ENCODE measurements at regions not wholly inside any gene's neighbourhood (a gene's known extent, or its start where the extent isn't known, plus 50 kb on each side); places are given as distances from the start of the nearest gene placed in this dataset.

- Mint-ChIP-seq H3K27ac (no peak overlapping the region), H3K27me3 (ENCODE audit: low read depth) (no peaks in the 10 kb centered on the region), H3K36me3 (ENCODE audit: low read depth) (no peaks in the 10 kb centered on the region), H3K4me3 (no peak overlapping the region), H3K9me3 (no peaks in the 10 kb centered on the region), H3K4me1 (ENCODE audit: low read depth) (no peaks in the 10 kb centered on the region)
These were observed 416.9 kb upstream of the IRX4 start for GRCh38 chr5:2299388-2300220.

DNA sequence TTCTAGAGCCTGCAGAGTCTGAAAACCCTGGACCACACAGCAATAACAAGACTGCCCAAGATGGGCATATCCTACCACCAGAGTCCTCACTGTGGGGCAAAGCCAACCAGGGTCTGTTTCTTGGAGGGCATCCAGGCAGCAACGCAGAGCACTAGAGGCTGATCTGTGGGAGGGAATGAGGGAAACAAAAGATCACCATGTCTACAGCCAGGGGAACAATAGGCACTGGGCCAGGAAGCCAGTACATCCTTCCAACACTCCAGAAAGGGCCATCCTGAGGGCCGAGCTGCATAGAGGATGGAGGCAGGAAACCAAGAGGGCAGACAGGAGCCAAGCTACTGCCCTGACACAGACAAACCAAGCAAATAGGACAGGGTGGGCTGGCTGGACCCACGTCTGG is 416.1 kb upstream of the IRX4 start:
- Mint-ChIP-seq H3K4me3 (no peak overlapping the region), H3K27ac (no peak overlapping the region), H3K9me3 (no peaks in the 10 kb centered on the region), H3K27me3 (ENCODE audit: low read depth) (no peaks in the 10 kb centered on the region), H3K4me1 (ENCODE audit: low read depth) (no peaks in the 10 kb centered on the region), H3K36me3 (ENCODE audit: low read depth) (no peaks in the 10 kb centered on the region)

DNA sequence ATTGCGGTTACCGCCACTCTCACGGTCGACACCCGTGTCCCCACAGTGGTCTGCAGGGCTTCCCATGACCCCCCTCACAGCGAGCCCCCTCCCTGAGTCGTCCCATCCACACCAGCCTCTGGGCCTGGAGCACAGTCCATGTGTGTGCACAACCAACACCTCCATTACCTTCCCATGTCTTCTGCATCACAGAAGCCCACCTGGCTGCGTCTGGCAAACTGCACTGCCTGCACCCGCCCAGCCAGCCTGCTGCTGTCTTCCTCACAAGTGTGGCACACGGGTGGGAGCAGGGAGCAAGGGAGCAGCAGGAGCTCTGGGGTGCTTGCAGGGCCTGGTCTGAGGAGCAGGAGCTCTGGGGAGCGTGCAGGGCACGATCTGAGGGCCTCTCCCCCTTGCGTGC is 415.3 kb upstream of the IRX4 start:
- Mint-ChIP-seq H3K27me3 (ENCODE audit: low read depth) (no peaks in the 10 kb centered on the region), H3K9me3 (no peaks in the 10 kb centered on the region), H3K4me1 (ENCODE audit: low read depth) (no peaks in the 10 kb centered on the region), H3K36me3 (ENCODE audit: low read depth) (no peaks in the 10 kb centered on the region), H3K27ac (no peak overlapping the region), H3K4me3 (no peak overlapping the region)

GRCh38 chr5:2295476-2295875 is 412.8 kb upstream of the IRX4 start:
- Mint-ChIP-seq H3K4me3 (no peak overlapping the region), H3K27me3 (ENCODE audit: low read depth) (no peaks in the 10 kb centered on the region), H3K27ac (no peak overlapping the region), H3K9me3 (no peaks in the 10 kb centered on the region), H3K4me1 (ENCODE audit: low read depth) (no peaks in the 10 kb centered on the region), H3K36me3 (ENCODE audit: low read depth) (no peaks in the 10 kb centered on the region)

DNA sequence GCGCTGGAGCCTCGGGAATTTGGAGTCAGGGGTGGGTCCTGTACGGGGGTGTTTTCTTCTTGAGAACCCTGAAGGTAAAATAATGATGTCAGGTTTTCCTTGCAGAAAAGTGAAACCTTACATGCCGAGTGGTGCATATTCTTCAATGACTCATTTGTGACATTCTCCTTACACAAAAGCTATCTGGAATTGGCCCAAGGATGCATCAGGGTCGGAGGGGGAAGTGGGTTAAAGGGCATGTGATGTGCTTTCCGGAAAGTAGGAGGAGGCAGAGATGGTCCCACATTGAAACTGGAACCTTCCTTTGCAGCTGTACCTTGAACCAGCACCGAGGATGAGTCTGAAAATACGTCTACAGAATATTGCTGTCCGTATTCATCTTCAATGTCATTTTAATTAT is 411.2 kb upstream of the IRX4 start:
- Mint-ChIP-seq H3K27me3 (ENCODE audit: low read depth) (no peaks in the 10 kb centered on the region), H3K9me3 (no peaks in the 10 kb centered on the region), H3K27ac (no peak overlapping the region), H3K36me3 (ENCODE audit: low read depth) (no peaks in the 10 kb centered on the region), H3K4me3 (no peak overlapping the region), H3K4me1 (ENCODE audit: low read depth) (no peaks in the 10 kb centered on the region)

DNA sequence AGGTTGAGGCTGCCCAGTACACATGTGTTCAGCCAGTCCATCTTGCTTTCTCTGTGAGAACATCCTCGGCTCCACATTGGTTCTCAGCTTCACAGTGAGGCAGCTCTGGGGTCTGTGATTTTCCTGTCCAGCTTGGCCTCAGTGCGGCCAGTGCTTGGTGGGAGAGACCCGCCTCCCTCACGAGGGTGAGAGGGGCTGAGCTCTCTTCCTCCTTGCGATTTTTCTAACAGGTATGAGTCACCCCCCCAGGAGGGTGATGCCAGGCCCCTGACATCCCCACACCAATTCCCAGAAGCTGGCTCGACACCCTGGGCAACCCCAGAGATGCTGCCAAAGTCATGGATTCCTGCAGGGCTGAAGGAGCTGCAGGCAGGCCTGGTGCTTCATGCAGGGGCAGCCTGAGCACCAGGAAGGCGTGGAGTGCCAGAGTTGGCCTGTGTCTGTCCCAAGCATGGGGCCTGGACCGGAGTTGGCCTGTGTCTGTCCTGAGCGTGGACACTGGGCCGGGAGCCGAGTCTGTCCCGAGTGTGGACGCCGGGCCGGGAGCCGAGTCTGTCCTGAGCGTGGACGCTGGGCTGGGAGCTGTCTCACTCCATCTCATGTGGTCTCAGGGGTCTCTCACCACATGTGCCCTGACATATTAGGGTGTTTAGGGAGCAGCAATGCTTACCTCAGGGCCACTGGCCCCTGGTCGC is 408.6 kb upstream of the IRX4 start:
- no peaks in the 10 kb centered on the region for H3K27me3 Mint-ChIP-seq (ENCODE audit: low read depth)
- H3K4me3 Mint-ChIP-seq: no peak overlapping the region
- H3K9me3 Mint-ChIP-seq: no peaks in the 10 kb centered on the region
- no peaks in the 10 kb centered on the region for H3K36me3 Mint-ChIP-seq (ENCODE audit: low read depth)
- H3K4me1 Mint-ChIP-seq (ENCODE audit: low read depth): no peaks in the 10 kb centered on the region
- H3K27ac Mint-ChIP-seq: no peak overlapping the region

DNA sequence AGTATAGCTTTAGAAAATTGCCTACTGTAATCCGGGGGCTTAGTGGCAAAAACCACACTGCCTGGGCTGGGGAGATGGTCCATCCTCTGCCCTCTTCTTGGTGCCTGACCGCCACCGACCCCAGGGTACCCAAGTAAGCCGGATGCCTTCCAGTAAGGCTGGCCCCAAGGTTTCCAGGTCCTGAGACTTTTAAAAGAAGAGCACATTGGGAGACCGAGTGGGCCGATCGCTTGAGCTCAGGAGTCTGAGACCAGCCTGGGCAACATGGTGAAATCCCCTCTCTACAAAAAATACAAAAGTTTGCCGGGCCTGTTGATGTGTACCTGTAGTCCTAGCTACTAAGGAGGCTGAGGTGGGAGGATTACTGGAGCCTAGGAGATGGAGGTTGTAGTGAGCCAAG is 406.7 kb upstream of the IRX4 start:
- no peak overlapping the region for H3K27ac Mint-ChIP-seq
- H3K27me3 Mint-ChIP-seq (ENCODE audit: low read depth): no peaks in the 10 kb centered on the region
- no peaks in the 10 kb centered on the region for H3K36me3 Mint-ChIP-seq (ENCODE audit: low read depth)
- no peaks in the 10 kb centered on the region for H3K9me3 Mint-ChIP-seq
- no peaks in the 10 kb centered on the region for H3K4me1 Mint-ChIP-seq (ENCODE audit: low read depth)
- no peak overlapping the region for H3K4me3 Mint-ChIP-seq

GRCh38 chr5:2288968-2289367 is 406.2 kb upstream of the IRX4 start:
- Mint-ChIP-seq H3K36me3 (ENCODE audit: low read depth) (no peaks in the 10 kb centered on the region), H3K27me3 (ENCODE audit: low read depth) (no peaks in the 10 kb centered on the region), H3K27ac (no peak overlapping the region), H3K9me3 (no peaks in the 10 kb centered on the region), H3K4me3 (no peak overlapping the region), H3K4me1 (ENCODE audit: low read depth) (no peaks in the 10 kb centered on the region)

DNA sequence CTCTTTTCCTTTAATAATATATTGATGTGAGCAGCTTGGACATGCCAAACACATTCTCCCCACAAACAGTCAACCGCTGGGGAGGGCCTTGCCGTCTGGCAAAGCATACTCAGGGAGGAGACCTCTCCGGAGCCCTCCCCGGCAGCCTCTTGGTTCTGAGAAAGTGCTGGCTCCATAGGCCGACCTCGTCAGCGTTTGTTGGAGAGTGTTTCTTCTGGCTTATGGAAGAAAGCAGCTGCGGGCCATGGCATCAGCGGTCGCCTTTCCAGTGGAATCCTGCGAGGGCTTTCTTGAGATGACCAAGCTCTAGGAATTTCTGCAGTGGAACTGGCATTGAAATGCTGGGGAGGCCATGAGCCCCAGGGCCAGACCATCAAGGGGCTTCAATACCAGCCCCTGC is 405.7 kb upstream of the IRX4 start:
- Mint-ChIP-seq H3K4me1 (ENCODE audit: low read depth) (no peaks in the 10 kb centered on the region), H3K27me3 (ENCODE audit: low read depth) (no peaks in the 10 kb centered on the region), H3K36me3 (ENCODE audit: low read depth) (no peaks in the 10 kb centered on the region), H3K27ac (no peak overlapping the region), H3K4me3 (no peak overlapping the region), H3K9me3 (no peaks in the 10 kb centered on the region)

- no peaks in the 10 kb centered on the region for H3K9me3 Mint-ChIP-seq
- H3K36me3 Mint-ChIP-seq (ENCODE audit: low read depth): no peaks in the 10 kb centered on the region
- H3K27me3 Mint-ChIP-seq (ENCODE audit: low read depth): no peaks in the 10 kb centered on the region
- no peak overlapping the region for H3K4me3 Mint-ChIP-seq
- no peaks in the 10 kb centered on the region for H3K4me1 Mint-ChIP-seq (ENCODE audit: low read depth)
- H3K27ac Mint-ChIP-seq: no peak overlapping the region
These were observed 403.5 kb upstream of the IRX4 start for GRCh38 chr5:2286250-2286649.

DNA sequence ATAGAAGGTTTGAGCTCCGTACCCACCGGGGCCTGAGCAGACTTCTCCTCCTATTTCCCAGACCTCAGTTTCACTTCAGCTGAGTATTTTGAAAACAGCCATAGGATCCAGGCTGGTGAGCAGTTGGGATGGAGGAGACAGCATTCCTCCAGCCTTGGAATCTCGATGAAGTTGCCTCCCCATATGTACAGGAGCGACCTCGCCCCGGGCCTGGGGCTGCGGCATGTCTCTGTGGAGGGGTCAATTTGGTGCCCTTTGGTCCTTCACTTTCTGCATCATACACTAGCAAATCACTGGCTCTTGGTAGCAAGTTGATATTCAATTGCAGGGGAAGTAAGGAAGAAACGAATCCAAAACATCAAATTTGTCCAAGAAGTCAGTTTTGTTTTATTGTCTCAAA is 402.0 kb upstream of the IRX4 start:
- no peak overlapping the region for H3K27ac Mint-ChIP-seq
- no peaks in the 10 kb centered on the region for H3K4me1 Mint-ChIP-seq (ENCODE audit: low read depth)
- no peaks in the 10 kb centered on the region for H3K27me3 Mint-ChIP-seq (ENCODE audit: low read depth)
- no peak overlapping the region for H3K4me3 Mint-ChIP-seq
- H3K36me3 Mint-ChIP-seq (ENCODE audit: low read depth): no peaks in the 10 kb centered on the region
- no peaks in the 10 kb centered on the region for H3K9me3 Mint-ChIP-seq

GRCh38 chr5:2283481-2284045 is 400.8 kb upstream of the IRX4 start:
- no peak overlapping the region for H3K27ac Mint-ChIP-seq
- H3K4me3 Mint-ChIP-seq: no peak overlapping the region
- no peaks in the 10 kb centered on the region for H3K36me3 Mint-ChIP-seq (ENCODE audit: low read depth)
- H3K4me1 Mint-ChIP-seq (ENCODE audit: low read depth): no peaks in the 10 kb centered on the region
- no peaks in the 10 kb centered on the region for H3K9me3 Mint-ChIP-seq
- no peaks in the 10 kb centered on the region for H3K27me3 Mint-ChIP-seq (ENCODE audit: low read depth)

DNA sequence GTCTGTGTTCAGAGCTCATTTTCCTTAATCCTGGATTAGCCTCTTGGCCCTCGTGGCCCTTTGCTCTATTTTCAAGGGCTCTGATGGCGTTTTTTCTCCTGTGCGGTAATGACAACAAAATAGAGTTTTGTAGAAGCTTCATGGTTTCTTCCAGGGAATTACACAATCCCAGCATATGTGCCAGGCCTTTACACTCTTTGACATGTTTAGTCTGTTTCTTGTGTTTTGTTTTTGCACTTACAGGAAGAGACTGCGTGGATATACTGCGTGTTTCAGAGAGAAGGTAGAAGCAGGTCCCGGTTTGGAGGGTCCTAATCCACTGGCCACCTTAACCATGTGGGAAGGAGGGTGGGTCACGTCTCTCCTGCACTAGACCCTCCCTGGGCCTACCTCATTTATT is 400.2 kb upstream of the IRX4 start:
- no peak overlapping the region for H3K4me3 Mint-ChIP-seq
- no peaks in the 10 kb centered on the region for H3K27me3 Mint-ChIP-seq (ENCODE audit: low read depth)
- no peaks in the 10 kb centered on the region for H3K4me1 Mint-ChIP-seq (ENCODE audit: low read depth)
- H3K36me3 Mint-ChIP-seq (ENCODE audit: low read depth): no peaks in the 10 kb centered on the region
- H3K9me3 Mint-ChIP-seq: no peaks in the 10 kb centered on the region
- H3K27ac Mint-ChIP-seq: no peak overlapping the region

DNA sequence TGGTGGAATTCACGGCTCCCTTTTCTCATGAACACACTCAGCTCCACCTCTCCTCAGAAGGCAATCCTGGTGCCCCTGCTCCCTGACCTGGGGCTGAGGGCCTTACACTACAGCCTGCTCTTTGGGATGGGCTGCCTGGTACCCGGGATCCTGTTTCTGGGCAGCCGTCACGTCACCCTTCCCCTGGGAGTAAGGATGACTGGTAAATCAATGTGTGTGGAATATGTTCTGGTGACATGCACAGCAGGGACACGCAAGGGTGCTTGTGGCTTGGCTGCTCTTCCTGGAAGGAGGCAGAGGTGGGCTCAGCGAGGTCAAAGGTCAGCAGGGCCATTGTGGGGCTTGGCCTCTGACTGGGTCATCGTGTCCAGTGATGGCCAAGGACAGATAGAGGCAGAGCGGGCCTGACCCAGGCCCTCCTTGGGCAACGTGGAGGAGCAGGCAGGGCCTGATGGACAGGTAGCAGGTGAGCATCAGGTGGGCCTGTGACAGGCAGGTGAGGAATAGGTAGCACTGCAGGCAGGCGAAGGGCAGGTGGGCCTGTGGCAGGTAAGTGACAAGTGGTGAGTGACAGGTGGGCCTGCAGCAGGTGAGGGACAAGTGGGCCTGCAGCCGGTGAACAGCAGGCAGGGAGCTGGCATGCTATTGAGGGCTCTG is 399.4 kb upstream of the IRX4 start:
- Mint-ChIP-seq H3K9me3 (no peaks in the 10 kb centered on the region), H3K27ac (no peak overlapping the region), H3K36me3 (ENCODE audit: low read depth) (no peaks in the 10 kb centered on the region), H3K4me1 (ENCODE audit: low read depth) (no peaks in the 10 kb centered on the region), H3K4me3 (no peak overlapping the region), H3K27me3 (ENCODE audit: low read depth) (no peaks in the 10 kb centered on the region)

DNA sequence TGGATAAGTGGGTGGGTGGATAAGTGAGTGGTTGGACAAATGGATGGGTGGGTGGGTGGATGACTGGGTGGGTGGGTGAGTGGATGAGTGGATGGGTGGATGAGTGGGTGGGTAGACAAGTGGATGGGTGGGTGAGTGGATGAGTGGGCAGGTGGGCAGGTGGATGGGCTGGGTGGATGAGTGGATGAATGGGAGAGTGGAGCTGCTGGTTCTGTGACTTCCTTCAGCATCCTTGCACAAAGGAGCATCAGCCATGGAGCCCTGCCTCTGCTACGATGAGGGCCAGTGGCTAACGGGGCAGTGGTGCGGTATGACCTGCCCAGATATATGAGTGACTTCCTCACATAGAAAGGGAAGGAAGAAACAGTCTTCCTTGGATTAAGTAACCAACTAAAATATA is 398.7 kb upstream of the IRX4 start:
- Mint-ChIP-seq H3K27me3 (ENCODE audit: low read depth) (no peaks in the 10 kb centered on the region), H3K4me3 (no peak overlapping the region), H3K9me3 (no peaks in the 10 kb centered on the region), H3K4me1 (ENCODE audit: low read depth) (no peaks in the 10 kb centered on the region), H3K27ac (no peak overlapping the region), H3K36me3 (ENCODE audit: low read depth) (no peaks in the 10 kb centered on the region)

All from T-helper 1 cell treated with Interleukin-12 subunit alpha and Interleukin-12 subunit beta and Interleukin-4 antibody, amounts not matched to agents 30 μg/mL and 1 μg/mL, for 36 hours (primary cell).